ENCODE measurements at regions not wholly inside any gene's neighbourhood (a gene's known extent, or its start where the extent isn't known, plus 50 kb on each side); places are given as distances from the start of the nearest gene placed in this dataset.
"Not testable (repeated sequence)": the region's sequence is repeated elsewhere in the genome, so short reads cannot be mapped to it uniquely, and the experiment has no call there.

GRCh38 chr1:94769551-94769950 is 50.6 kb upstream of the SLC44A3 start:
- H3K4me1 Mint-ChIP-seq (ENCODE audit: low read depth) = no peaks in the 10 kb centered on the region
- CTCF ChIA-PET = no interaction called here
- no peaks in the 10 kb centered on the region for H3K36me3 Mint-ChIP-seq (ENCODE audit: low read depth)
- intact Hi-C loops (cut with micrococcal nuclease) = no loop called here
- no peak overlapping the region for H3K27ac Mint-ChIP-seq
- DNase-seq = no peak
- no peak overlapping the region for H3K4me3 Mint-ChIP-seq
- peaks cover 4% of the 10 kb centered on the region for H3K27me3 Mint-ChIP-seq (ENCODE audit: low read depth)
- peaks cover 4% of the 10 kb centered on the region for H3K9me3 Mint-ChIP-seq

GRCh38 chr1:94768036-94768435 is 52.1 kb upstream of the SLC44A3 start:
- intact Hi-C loops (cut with micrococcal nuclease) = no loop called here
- Mint-ChIP-seq H3K4me3 (no peak overlapping the region), H3K27me3 (ENCODE audit: low read depth) (no peaks in the 10 kb centered on the region), H3K9me3 (peaks cover 5% of the 10 kb centered on the region), H3K4me1 (ENCODE audit: low read depth) (no peaks in the 10 kb centered on the region), H3K36me3 (ENCODE audit: low read depth) (no peaks in the 10 kb centered on the region), H3K27ac (no peak overlapping the region)
- CTCF ChIA-PET = no interaction called here
- no peak for DNase-seq

- Mint-ChIP-seq H3K4me1 (ENCODE audit: low read depth) (no peaks in the 10 kb centered on the region), H3K27ac (no peak overlapping the region), H3K27me3 (ENCODE audit: low read depth) (peaks cover 4% of the 10 kb centered on the region), H3K9me3 (peaks cover 6% of the 10 kb centered on the region), H3K36me3 (ENCODE audit: low read depth) (no peaks in the 10 kb centered on the region), H3K4me3 (no peak overlapping the region)
- no peak for DNase-seq
- intact Hi-C loops (cut with micrococcal nuclease) = no loop called here
- CTCF ChIA-PET = no interaction called here
Measured at GRCh38 chr1:94765958-94766357, 54.2 kb upstream of the SLC44A3 start.

- H3K4me3 Mint-ChIP-seq = no peak overlapping the region
- intact Hi-C loops (cut with micrococcal nuclease) = no loop called here
- peaks cover 2% of the 10 kb centered on the region for H3K9me3 Mint-ChIP-seq
- no peaks in the 10 kb centered on the region for H3K36me3 Mint-ChIP-seq (ENCODE audit: low read depth)
- CTCF ChIA-PET = no interaction called here
- no peak overlapping the region for H3K27ac Mint-ChIP-seq
- DNase-seq = no peak
- H3K27me3 Mint-ChIP-seq (ENCODE audit: low read depth) = peaks cover 23% of the 10 kb centered on the region
- H3K4me1 Mint-ChIP-seq (ENCODE audit: low read depth) = peaks cover 2% of the 10 kb centered on the region
Measured at GRCh38 chr1:94759188-94759587, 61.0 kb upstream of the SLC44A3 start.

GRCh38 chr1:94757931-94758330 is 62.2 kb upstream of the SLC44A3 start:
- intact Hi-C loops (cut with micrococcal nuclease) = no loop called here
- H3K36me3 Mint-ChIP-seq (ENCODE audit: low read depth) = no peaks in the 10 kb centered on the region
- H3K27ac Mint-ChIP-seq = no peak overlapping the region
- H3K4me3 Mint-ChIP-seq = no peak overlapping the region
- CTCF ChIA-PET = interaction anchor here (0.6 kb wide), 1 partner anchor 303 kb away, joined by 4 read pairs; no protein-coding TSS in a partner anchor
- no peaks in the 10 kb centered on the region for H3K9me3 Mint-ChIP-seq
- DNase-seq = no peak
- peaks cover 2% of the 10 kb centered on the region for H3K4me1 Mint-ChIP-seq (ENCODE audit: low read depth)
- H3K27me3 Mint-ChIP-seq (ENCODE audit: low read depth) = peaks cover 26% of the 10 kb centered on the region

- Mint-ChIP-seq H3K27ac (no peak overlapping the region), H3K4me3 (no peak overlapping the region), H3K36me3 (ENCODE audit: low read depth) (no peaks in the 10 kb centered on the region), H3K9me3 (no peaks in the 10 kb centered on the region), H3K4me1 (ENCODE audit: low read depth) (peaks cover 2% of the 10 kb centered on the region), H3K27me3 (ENCODE audit: low read depth) (peaks cover 21% of the 10 kb centered on the region)
- CTCF ChIA-PET = no interaction called here
- intact Hi-C loops (cut with micrococcal nuclease) = no loop called here
- no peak for DNase-seq
Measured at GRCh38 chr1:94755675-94756074, 64.5 kb upstream of the SLC44A3 start.

- DNase-seq; intact Hi-C loops (cut with micrococcal nuclease); H3K9me3 Mint-ChIP-seq; CTCF ChIA-PET; H3K4me3 Mint-ChIP-seq; H3K27ac Mint-ChIP-seq; H3K36me3 Mint-ChIP-seq (ENCODE audit: low read depth); H3K4me1 Mint-ChIP-seq (ENCODE audit: low read depth): not testable (repeated sequence)
- H3K27me3 Mint-ChIP-seq (ENCODE audit: low read depth) = peaks cover 21% of the 10 kb centered on the region
Measured at GRCh38 chr1:94755016-94755415, 65.1 kb upstream of the SLC44A3 start.

GRCh38 chr1:94754570-94754969 is 65.6 kb upstream of the SLC44A3 start:
- Mint-ChIP-seq H3K36me3 (ENCODE audit: low read depth) (no peaks in the 10 kb centered on the region), H3K27me3 (ENCODE audit: low read depth) (peaks cover 18% of the 10 kb centered on the region), H3K4me1 (ENCODE audit: low read depth) (peaks cover 2% of the 10 kb centered on the region), H3K9me3 (no peaks in the 10 kb centered on the region), H3K27ac (no peak overlapping the region), H3K4me3 (no peak overlapping the region)
- DNase-seq = no peak
- intact Hi-C loops (cut with micrococcal nuclease) = no loop called here
- CTCF ChIA-PET = no interaction called here

GRCh38 chr1:94754095-94754494 is 66.1 kb upstream of the SLC44A3 start:
- no peak for DNase-seq
- intact Hi-C loops (cut with micrococcal nuclease) = no loop called here
- Mint-ChIP-seq H3K4me3 (no peak overlapping the region), H3K36me3 (ENCODE audit: low read depth) (no peaks in the 10 kb centered on the region), H3K27ac (no peak overlapping the region), H3K9me3 (peaks cover under 1% of the 10 kb centered on the region), H3K4me1 (ENCODE audit: low read depth) (peaks cover 2% of the 10 kb centered on the region), H3K27me3 (ENCODE audit: low read depth) (peaks cover 17% of the 10 kb centered on the region)
- CTCF ChIA-PET = no interaction called here

- peaks cover 17% of the 10 kb centered on the region for H3K27me3 Mint-ChIP-seq (ENCODE audit: low read depth)
- no peak overlapping the region for H3K4me3 Mint-ChIP-seq
- CTCF ChIA-PET = no interaction called here
- intact Hi-C loops (cut with micrococcal nuclease) = no loop called here
- peaks cover 2% of the 10 kb centered on the region for H3K9me3 Mint-ChIP-seq
- H3K27ac Mint-ChIP-seq = no peak overlapping the region
- peaks cover 2% of the 10 kb centered on the region for H3K4me1 Mint-ChIP-seq (ENCODE audit: low read depth)
- DNase-seq = no peak
- H3K36me3 Mint-ChIP-seq (ENCODE audit: low read depth) = no peaks in the 10 kb centered on the region
Measured at GRCh38 chr1:94753171-94753972, 66.8 kb upstream of the SLC44A3 start.

- H3K9me3 Mint-ChIP-seq; H3K27ac Mint-ChIP-seq; H3K36me3 Mint-ChIP-seq (ENCODE audit: low read depth); CTCF ChIA-PET; intact Hi-C loops (cut with micrococcal nuclease); H3K4me1 Mint-ChIP-seq (ENCODE audit: low read depth); DNase-seq; H3K4me3 Mint-ChIP-seq: not testable (repeated sequence)
- peaks cover 17% of the 10 kb centered on the region for H3K27me3 Mint-ChIP-seq (ENCODE audit: low read depth)
Measured at GRCh38 chr1:94751483-94751882, 68.7 kb upstream of the SLC44A3 start.

- peaks cover 2% of the 10 kb centered on the region for H3K9me3 Mint-ChIP-seq
- H3K4me3 Mint-ChIP-seq = no peak overlapping the region
- no peaks in the 10 kb centered on the region for H3K36me3 Mint-ChIP-seq (ENCODE audit: low read depth)
- no peaks in the 10 kb centered on the region for H3K4me1 Mint-ChIP-seq (ENCODE audit: low read depth)
- CTCF ChIA-PET = no interaction called here
- intact Hi-C loops (cut with micrococcal nuclease) = no loop called here
- DNase-seq = no peak
- H3K27ac Mint-ChIP-seq = no peak overlapping the region
- no peaks in the 10 kb centered on the region for H3K27me3 Mint-ChIP-seq (ENCODE audit: low read depth)
Measured at GRCh38 chr1:94746635-94747525, 73.3 kb upstream of the SLC44A3 start.

GRCh38 chr1:94745742-94746141 is 74.4 kb upstream of the SLC44A3 start:
- Mint-ChIP-seq H3K36me3 (ENCODE audit: low read depth) (no peaks in the 10 kb centered on the region), H3K4me1 (ENCODE audit: low read depth) (no peaks in the 10 kb centered on the region), H3K27me3 (ENCODE audit: low read depth) (no peaks in the 10 kb centered on the region), H3K9me3 (peaks cover 2% of the 10 kb centered on the region), H3K4me3 (no peak overlapping the region), H3K27ac (no peak overlapping the region)
- intact Hi-C loops (cut with micrococcal nuclease) = no loop called here
- CTCF ChIA-PET = no interaction called here
- DNase-seq = no peak

Measured in activated naive CD4-positive, alpha-beta T cell treated with anti-CD3 and anti-CD28 coated beads for 36 hours (primary cell).